HG02973 (cell line): ENCODE measurements at regions not wholly inside any gene's neighbourhood (a gene's known extent, or its start where the extent isn't known, plus 50 kb on each side); places are given as distances from the start of the nearest gene placed in this dataset.

Source experiments
- ATAC-seq: cut with Tn5 transposase; IDR thresholded peaks from one replicate; pipeline ENCODE4 v1.9.1; 2021; ENCODE audit warnings: moderate library complexity; ENCODE audit not compliant: unreplicated experiment

DNA sequence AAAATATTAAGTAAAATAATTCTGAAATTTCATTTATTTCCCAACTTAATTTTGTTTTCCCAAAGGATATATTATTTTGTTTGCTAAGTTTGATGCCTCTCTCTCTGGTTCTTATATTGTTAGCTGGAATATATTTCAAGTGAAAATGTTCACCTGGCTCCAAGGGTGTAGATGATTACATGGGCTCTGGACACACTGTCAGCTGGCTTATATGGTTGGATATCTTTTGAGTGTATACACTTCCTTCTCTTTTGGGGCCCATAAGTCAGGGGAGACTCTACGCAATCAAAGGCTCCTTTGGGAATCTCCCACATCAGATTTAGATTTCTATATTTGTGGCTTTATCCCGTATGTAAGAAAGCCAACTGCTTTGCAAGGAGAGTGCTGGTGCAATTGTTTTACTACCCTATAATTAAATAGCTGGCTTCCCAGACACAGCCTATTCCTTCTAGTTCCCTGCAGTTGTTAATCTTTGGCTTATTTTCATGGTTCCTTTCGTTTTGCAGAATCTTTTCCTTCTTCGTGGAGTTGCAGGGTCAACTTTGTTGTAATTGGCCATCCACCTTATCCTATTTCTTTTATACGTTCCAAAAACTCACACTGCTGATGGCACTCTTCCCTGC is 225.7 kb downstream of the DPH6 start:
- ATAC-seq: no peak

GRCh38 chr15:35319354-35319753 is 226.6 kb downstream of the DPH6 start:
- ATAC-seq: no peak

DNA sequence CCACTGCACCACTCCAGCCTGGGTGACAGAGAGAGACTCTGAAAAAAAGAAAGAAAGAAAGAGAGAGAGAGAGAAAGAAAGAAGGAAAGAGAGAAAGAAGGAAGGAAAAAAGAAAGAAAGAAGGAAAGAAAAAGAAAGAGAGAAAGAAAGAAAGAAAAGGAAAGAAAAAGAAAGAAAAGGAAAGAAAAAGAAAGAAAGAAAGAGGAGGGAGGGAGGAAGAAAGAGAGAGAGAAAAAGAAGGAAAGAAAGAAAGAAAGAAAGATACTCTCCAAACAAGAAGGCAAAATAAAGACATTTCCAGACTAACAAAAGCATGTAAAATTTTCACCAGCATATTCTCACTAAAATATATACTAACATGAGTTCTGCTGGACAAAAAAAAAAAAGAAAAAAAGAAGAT is 228.7 kb downstream of the DPH6 start:
- no peak for ATAC-seq

- no peak for ATAC-seq
These were observed 227.2 kb upstream of the NANOGP8 start for GRCh38 chr15:35312344-35312743.

DNA sequence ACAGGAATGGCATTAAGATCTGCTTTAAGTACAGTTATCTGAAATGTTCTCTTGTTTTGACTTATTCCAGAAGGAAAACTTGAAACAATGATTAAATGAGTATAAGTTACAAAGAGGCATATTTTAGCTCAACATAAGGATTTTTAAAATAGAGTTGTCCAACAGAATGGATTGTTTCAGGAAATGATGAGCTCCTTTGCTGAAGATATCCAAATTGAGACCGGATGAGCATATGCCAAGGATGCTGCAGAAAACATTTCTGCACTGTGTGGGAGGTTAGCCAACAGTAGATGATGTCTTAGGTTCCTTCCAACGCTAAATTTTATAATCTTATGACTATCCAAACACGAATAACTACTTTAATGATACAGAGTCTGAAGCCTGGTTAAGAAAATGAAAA is 226.5 kb upstream of the NANOGP8 start:
- ATAC-seq: no peak

DNA sequence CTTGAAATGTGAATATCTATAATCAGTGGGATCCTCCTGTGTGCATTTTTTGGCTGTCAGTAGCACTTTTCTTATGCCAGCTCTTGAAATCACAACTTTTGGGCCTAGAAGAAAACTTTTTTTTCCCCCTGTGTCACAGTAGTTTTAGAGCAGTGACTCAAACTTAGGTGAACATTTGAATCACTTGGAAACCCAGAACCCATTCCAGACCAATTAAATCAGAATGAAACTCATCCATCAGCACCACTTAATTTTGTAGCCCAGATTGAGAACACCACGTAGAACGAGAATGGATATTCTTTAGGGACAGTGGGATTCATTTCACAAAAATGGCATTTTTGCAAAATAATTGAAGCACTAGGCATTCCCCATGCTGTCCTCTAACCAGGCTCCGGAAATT is 224.8 kb upstream of the NANOGP8 start:
- no peak for ATAC-seq

- ATAC-seq: no peak
These were observed 223.7 kb upstream of the NANOGP8 start for GRCh38 chr15:35308802-35309201.

DNA sequence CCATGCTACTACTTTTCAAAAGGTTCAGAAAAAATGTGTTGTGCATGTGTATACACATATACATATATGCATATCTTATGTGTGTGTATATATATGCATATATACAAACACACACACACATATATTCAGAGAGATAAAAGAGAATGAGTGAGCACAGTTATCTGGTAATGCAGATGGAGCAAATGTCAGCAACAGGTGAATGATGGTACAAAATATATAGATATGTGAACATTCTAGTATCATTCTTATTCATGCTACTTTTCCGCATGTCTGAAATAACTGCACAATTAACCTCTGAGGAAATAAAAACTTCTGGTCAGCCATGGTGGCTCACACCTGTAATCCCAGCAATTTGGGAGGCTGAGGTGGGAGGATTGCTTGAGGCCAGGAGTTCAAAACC is 222.6 kb upstream of the NANOGP8 start:
- no peak for ATAC-seq

GRCh38 chr15:35307026-35307425 is 221.9 kb upstream of the NANOGP8 start:
- no peak for ATAC-seq

GRCh38 chr15:35306361-35306981 is 221.4 kb upstream of the NANOGP8 start:
- ATAC-seq: no peak

DNA sequence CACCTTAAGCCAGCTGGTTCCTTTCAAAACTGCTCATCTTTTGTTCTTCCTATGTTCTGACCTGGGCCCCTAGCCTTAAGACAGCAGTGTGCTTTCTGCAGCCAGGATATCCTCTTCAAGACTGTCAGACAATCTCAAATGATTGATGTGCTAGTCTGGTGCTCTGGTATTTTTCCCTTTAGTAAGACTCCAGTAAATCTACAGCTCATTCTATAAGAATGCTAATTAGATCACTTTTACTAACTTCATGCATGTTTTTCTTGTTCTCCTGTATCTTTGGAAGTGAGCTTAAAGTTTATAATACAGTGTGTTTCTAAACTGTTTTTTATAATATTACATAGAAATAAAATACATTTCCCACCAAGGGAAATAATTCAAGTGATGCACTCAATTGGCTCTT is 220.9 kb upstream of the NANOGP8 start:
- no peak for ATAC-seq

DNA sequence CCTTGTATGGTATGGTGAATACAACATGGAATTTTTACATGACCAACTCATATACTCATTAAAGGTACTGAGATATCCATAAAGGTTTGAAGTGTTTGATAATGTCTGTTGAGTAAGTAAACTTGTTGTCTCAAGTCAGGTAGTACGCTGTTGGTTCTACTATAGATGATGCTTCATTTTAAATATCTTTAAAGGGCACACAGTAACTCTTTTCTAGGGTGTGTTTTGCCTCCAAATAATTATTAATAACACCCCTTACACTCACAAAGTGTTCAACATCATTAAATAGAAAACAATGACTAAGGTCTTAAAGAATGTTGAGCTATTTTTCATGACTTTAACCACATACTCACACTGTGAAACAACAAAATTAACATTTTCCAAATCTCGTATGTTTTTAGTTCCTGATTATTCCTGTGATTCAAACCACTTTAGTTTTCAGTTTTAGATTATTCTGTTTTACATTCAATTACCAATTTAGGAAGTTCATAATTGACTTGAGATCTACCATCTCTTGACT is 220.0 kb upstream of the NANOGP8 start:
- ATAC-seq: no peak

- no peak for ATAC-seq
These were observed 219.3 kb upstream of the NANOGP8 start for GRCh38 chr15:35304389-35304788.

DNA sequence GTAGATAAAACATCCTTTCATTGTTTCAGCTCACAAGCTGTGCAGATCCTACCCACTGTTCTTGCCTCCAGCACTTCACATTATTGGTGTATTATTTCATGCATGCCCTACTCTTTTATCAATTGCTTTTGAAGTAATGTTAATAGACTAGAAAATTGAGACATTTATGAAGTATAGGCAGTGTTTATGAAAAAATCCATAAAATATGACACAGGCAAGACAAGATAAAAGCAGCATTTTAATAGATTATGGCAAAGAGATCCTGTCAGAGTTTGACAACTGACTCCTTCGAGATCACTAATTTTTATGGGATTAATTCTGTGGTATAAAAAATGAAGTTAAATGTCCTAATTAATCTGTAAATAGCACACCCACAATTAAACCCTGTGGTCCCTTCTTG is 217.2 kb upstream of the NANOGP8 start:
- no peak for ATAC-seq

DNA sequence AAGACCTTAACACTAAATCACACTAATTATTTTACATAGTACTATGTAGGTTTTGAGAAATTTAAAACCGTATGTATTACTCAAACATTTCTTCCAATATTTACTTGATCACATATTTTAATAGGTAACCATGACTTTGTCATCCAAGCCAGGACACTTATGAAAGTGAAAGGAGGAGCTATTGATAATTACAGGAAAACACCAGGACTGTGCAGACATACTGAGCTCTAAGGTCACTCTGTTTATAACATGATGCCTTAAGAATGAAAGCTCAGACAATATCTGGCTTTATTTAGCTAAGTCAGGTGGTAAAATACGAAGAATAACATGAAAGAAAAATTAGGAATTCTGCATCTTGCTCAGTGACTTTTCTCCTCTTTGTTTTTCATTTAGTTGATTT is 216.0 kb upstream of the NANOGP8 start:
- ATAC-seq: no peak

DNA sequence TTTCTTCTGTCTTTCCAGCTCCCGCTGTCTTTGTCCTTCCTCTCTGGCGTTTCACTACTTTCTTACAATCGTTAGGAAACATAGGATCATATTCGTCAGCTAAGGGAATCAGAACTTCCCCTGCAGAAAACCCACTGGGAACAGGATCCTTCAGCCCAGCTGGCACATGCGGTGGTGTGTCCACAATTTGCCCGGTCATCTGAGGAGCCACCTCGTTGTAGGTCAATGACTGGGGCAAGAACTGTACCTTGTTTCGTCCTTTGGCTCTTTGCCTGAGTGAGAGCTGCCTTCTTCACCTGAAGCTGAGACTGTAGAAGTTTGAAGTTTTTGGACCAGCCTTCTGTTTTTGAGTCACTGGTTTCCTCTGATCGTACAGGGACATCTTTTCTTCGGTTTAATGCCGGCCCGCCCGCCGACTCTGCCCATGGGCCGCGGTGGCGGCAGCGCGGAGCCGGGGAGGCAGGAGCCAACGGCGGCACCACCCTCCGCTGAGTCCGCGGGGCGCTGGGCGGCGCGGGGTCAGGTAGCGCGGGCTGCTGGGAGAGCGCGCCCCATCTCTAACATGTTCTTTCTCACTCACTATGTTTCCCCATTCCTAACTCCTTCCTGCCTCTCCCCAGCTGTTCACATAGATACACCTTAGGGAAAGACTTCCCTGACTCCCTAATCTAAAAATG is 214.1 kb upstream of the NANOGP8 start:
- no peak for ATAC-seq

- no peak for ATAC-seq
These were observed 213.4 kb upstream of the NANOGP8 start for GRCh38 chr15:35298509-35298908.

- ATAC-seq: no peak
These were observed 208.4 kb upstream of the NANOGP8 start for GRCh38 chr15:35293353-35294130.

GRCh38 chr15:35290301-35290721 is 205.2 kb upstream of the NANOGP8 start:
- ATAC-seq: no peak

DNA sequence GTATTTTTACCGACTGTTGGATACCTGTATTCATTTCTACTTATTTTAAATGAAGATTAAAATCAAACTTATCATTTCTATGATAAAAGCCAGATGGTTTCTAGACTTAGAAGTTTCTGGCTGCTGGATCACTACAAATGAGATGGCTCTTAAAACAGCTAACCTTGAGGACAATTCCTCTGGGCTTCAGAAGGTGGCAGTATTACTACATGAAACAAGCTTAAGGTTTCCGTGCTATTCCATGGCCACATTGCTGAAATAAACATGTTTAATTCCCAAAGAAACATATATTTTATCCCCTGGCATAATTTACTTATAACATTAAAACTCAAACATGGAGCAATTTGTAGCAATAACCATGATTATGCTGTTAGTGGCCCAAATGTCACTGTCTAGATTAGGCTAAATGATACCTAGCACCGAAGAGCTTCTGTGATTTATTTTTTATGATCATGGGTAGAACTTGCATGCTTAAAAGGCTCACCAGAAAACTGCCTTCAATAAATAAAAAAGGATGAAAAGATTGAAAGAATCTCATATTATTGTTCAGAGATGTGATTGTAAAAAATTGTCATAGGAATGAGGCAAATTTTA is 204.0 kb upstream of the NANOGP8 start:
- no peak for ATAC-seq

DNA sequence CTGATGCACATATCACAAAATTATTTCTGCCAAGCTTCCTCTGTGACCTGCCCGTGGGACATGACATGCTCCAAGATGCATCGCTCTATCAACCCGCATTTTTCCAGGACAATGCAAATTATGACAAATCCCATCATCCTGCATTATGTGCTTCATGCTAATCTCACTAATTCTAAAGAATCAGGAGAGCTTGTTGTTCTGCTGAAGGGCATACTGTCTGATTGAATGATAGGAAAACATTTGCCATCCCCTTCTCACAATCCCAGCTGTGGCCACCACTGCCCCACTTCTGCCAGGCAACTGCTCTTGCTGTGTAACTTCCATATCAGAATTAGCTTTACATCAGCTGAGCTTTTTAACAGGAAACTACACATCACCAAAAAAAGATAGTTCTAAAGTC is 203.5 kb upstream of the NANOGP8 start:
- ATAC-seq: no peak
